ENCODE measurements at regions not wholly inside any gene's neighbourhood (a gene's known extent, or its start where the extent isn't known, plus 50 kb on each side); places are given as distances from the start of the nearest gene placed in this dataset.

DNA sequence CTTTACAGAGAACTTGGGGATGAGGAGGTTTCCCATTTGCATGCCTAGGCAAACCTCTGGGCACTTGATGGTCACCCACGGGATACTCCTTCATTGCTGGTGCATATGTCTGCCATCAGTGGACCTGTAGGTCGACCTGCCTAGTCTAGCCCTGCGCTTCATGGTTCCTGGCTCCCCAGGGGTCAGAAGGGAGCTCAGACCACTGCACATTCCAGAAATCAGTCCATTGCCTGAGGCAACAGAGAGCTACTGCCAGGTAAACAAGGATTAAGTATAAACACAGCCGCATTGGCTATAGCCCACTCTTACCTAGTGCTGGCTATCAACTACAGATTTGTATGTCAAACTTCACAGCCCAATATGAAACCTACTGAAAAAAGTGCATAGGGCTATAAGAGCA is 476.4 kb downstream of the SOX5 start:
- peaks cover 2 to 21% of the 10 kb centered on the region in 2 donors for H3K9me3 ChIP-seq (ENCODE audit: control insufficient read depth in 2 of 2, insufficient read depth in 1 of 2, low read length in 1 of 2)
- H3K36me3 ChIP-seq (ENCODE audit: control insufficient read depth in 2 of 2, insufficient read depth in 2 of 2, low read length in 1 of 2), result no peaks in the 10 kb centered on the region
- no peaks in the 10 kb centered on the region for H3K4me1 ChIP-seq (ENCODE audit: control insufficient read depth in 2 of 2, insufficient read depth in 2 of 2, low read length in 2 of 2)
- no peaks in the 10 kb centered on the region for H3K27me3 ChIP-seq (ENCODE audit: control insufficient read depth in 2 of 2, insufficient read depth in 1 of 2, low read length in 1 of 2)
- 91% methylated on average over 4 of the region's 4 CpGs for WGBS
- no peak for DNase-seq (ENCODE audit: low read depth in 6 of 9, low spot score in 9 of 9)
- no peak overlapping the region for H3K4me3 ChIP-seq (ENCODE audit: low read length in 2 of 2)
- H3K27ac ChIP-seq (ENCODE audit: low read depth in 1 of 2, low read length in 1 of 2), result no peak overlapping the region

DNA sequence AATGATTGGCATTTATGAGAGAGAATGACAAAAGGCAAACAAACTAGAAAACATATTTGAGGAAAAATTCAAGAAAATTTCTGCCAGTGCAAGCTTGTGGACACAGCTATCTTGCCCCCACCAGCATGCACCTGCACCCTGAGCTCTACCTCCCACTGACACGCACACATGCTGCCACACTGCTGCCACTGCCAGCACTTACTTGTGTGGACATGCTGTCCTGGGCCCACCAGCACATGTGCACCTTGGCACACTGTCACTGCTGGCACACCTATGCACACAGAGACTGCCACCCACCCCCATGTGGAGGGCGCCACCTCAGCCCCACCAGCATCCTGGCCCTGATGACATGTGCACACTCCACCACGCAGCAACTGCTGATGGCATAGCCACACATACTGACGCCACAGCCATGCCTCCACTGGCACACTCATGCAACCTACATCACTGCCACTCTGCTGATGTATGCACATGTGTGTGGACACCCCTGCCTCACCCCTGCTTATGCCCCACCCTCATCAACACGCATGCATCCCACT is 475.0 kb downstream of the SOX5 start:
- Histone ChIP-seq H3K36me3 (ENCODE audit: control insufficient read depth in 2 of 2, insufficient read depth in 2 of 2, low read length in 1 of 2) (no peaks in the 10 kb centered on the region), H3K27me3 (ENCODE audit: control insufficient read depth in 2 of 2, insufficient read depth in 1 of 2, low read length in 1 of 2) (no peaks in the 10 kb centered on the region), H3K9me3 (ENCODE audit: control insufficient read depth in 2 of 2, insufficient read depth in 1 of 2, low read length in 1 of 2) (peaks cover 2 to 21% of the 10 kb centered on the region in 2 donors), H3K4me3 (ENCODE audit: low read length in 2 of 2) (no peak overlapping the region), H3K4me1 (ENCODE audit: control insufficient read depth in 2 of 2, insufficient read depth in 2 of 2, low read length in 2 of 2) (no peaks in the 10 kb centered on the region), H3K27ac (ENCODE audit: low read depth in 1 of 2, low read length in 1 of 2) (no peak overlapping the region)
- no peak for DNase-seq (ENCODE audit: low read depth in 6 of 9, low spot score in 9 of 9)
- 94% methylated on average over 5 of the region's 5 CpGs for WGBS
